HK-2 (cell line): ENCODE measurements at regions not wholly inside any gene's neighbourhood (a gene's known extent, or its start where the extent isn't known, plus 50 kb on each side); places are given as distances from the start of the nearest gene placed in this dataset.
"Not testable (repeated sequence)": the region's sequence is repeated elsewhere in the genome, so short reads cannot be mapped to it uniquely, and the experiment has no call there.

Source experiments
- DNase-seq: peaks from one replicate; pipeline ENCODE4 v3.0.0-alpha.2; 2018; ENCODE audit not compliant: unreplicated experiment

- DNase-seq = no peak
These were observed 745.8 kb downstream of the TRHDE start for GRCh38 chr12:73017981-73018380.

GRCh38 chr12:73053893-73054292, 781.7 kb downstream of the TRHDE start:
- DNase-seq = no peak

- no peak for DNase-seq
These were observed 785.3 kb downstream of the TRHDE start for GRCh38 chr12:73057428-73057827.

GRCh38 chr12:73065913-73066312, 793.7 kb downstream of the TRHDE start:
- no peak for DNase-seq

GRCh38 chr12:73067616-73068015, 795.4 kb downstream of the TRHDE start:
- no peak for DNase-seq

GRCh38 chr12:73072214-73072613, 800.0 kb downstream of the TRHDE start:
- DNase-seq = no peak

GRCh38 chr12:73076760-73077159, 804.6 kb downstream of the TRHDE start:
- DNase-seq = no peak

GRCh38 chr12:73083736-73084135, 811.6 kb downstream of the TRHDE start:
- no peak for DNase-seq

- no peak for DNase-seq
These were observed 834.1 kb downstream of the TRHDE start for GRCh38 chr12:73106296-73106695.

- no peak for DNase-seq
These were observed 834.7 kb downstream of the TRHDE start for GRCh38 chr12:73106896-73107295.

GRCh38 chr12:73110816-73111215, 838.6 kb downstream of the TRHDE start:
- no peak for DNase-seq

GRCh38 chr12:73112035-73112816, 840.1 kb downstream of the TRHDE start:
- DNase-seq = no peak

- DNase-seq = no peak
These were observed 852.3 kb downstream of the TRHDE start for GRCh38 chr12:73124480-73124879.

GRCh38 chr12:73125148-73125547, 853.0 kb downstream of the TRHDE start:
- no peak for DNase-seq

- DNase-seq = no peak
These were observed 864.2 kb downstream of the TRHDE start for GRCh38 chr12:73136386-73136785.

GRCh38 chr12:73139642-73140041, 867.5 kb downstream of the TRHDE start:
- not testable (repeated sequence) for DNase-seq

- no peak for DNase-seq
These were observed 886.2 kb downstream of the TRHDE start for GRCh38 chr12:73158341-73158740.

GRCh38 chr12:73159954-73160353, 887.8 kb downstream of the TRHDE start:
- DNase-seq = no peak

- DNase-seq = no peak
These were observed 889.8 kb downstream of the TRHDE start for GRCh38 chr12:73161970-73162369.

GRCh38 chr12:73180734-73181133, 908.6 kb downstream of the TRHDE start:
- DNase-seq = no peak

- no peak for DNase-seq
These were observed 909.1 kb downstream of the TRHDE start for GRCh38 chr12:73181244-73181643.

GRCh38 chr12:73185403-73185802, 913.2 kb downstream of the TRHDE start:
- DNase-seq = no peak

- no peak for DNase-seq
These were observed 914.1 kb downstream of the TRHDE start for GRCh38 chr12:73186272-73186671.

GRCh38 chr12:73187765-73188164, 915.6 kb downstream of the TRHDE start:
- no peak for DNase-seq
